PC-9 (cell line): ENCODE measurements at regions not wholly inside any gene's neighbourhood (a gene's known extent, or its start where the extent isn't known, plus 50 kb on each side); places are given as distances from the start of the nearest gene placed in this dataset.

Experiments used
- BruUV-seq: library from RNA; stranded (reverse); fragments of 400-500 nt; replicated peaks from 2 replicates; lab custom pipeline; 2021; lab: Mats Ljungman, UMichigan
- CTCF ChIA-PET: fragments of 300-600 bp; sonication (Branson Sonifier 250); formaldehyde crosslinking; loops from one replicate; lab custom pipeline; 2022; ENCODE audit warnings: antibody characterized with exemption; lab: Charles Lee
- POLR2A ChIA-PET: fragments of 300-600 bp; sonication (Branson Sonifier 250); formaldehyde crosslinking; loops from one replicate; lab custom pipeline; 2022; ENCODE audit warnings: antibody characterized with exemption; ENCODE audit not compliant: unreplicated experiment; lab: Charles Lee
- DNase-seq, 2 experiments: peaks; one replicate each; pipeline versions ENCODE4 v3.0.0 to v3.0.0-alpha.2; 2015 to 2022; ENCODE audit warnings: mixed read lengths in 1 of 2
- H2AFZ ChIP-seq: fragments of 200-600 bp; sonication (generic); 2 replicates; pipeline ENCODE4 v1.8.1; 2017; ENCODE audit warnings: antibody characterized with exemption
- H3F3A ChIP-seq: fragments of 200-600 bp; sonication (generic); 2 replicates; pipeline ENCODE4 v1.8.1; 2017; ENCODE audit warnings: antibody characterized with exemption, mild to moderate bottlenecking, low read depth; ENCODE audit not compliant: insufficient read depth
- H3K27ac ChIP-seq: fragments of 200-600 bp; sonication (generic); 2 replicates; pipeline ENCODE4 v1.6.1; 2016; ENCODE audit warnings: mixed run types
- H3K27me3 ChIP-seq: fragments of 200-600 bp; sonication (generic); 2 replicates; pipeline ENCODE4 v1.6.1; 2016; ENCODE audit warnings: low read depth, mixed run types; ENCODE audit not compliant: insufficient read depth
- H3K36me3 ChIP-seq: fragments of 200-600 bp; sonication (generic); 2 replicates; pipeline ENCODE4 v1.6.1; 2016; ENCODE audit warnings: low read depth, mixed run types
- H3K4me1 ChIP-seq: fragments of 200-600 bp; sonication (generic); replicated peaks from 2 replicates; pipeline ENCODE4 v1.6.1; 2016; ENCODE audit warnings: mixed run types; ENCODE audit not compliant: insufficient read depth
- H3K4me2 ChIP-seq: fragments of 200-600 bp; sonication (generic); 2 replicates; pipeline ENCODE4 v1.6.1; 2017; ENCODE audit warnings: mixed run types
- H3K4me3 ChIP-seq: fragments of 200-600 bp; sonication (generic); 2 replicates; pipeline ENCODE4 v1.6.1; 2016; ENCODE audit warnings: mixed run types
- H3K79me2 ChIP-seq: fragments of 200-600 bp; sonication (generic); 2 replicates; pipeline ENCODE4 v1.6.1; 2017; ENCODE audit warnings: low read depth, mixed run types
- H3K9me2 ChIP-seq: fragments of 200-600 bp; sonication (generic); 2 replicates; pipeline ENCODE4 v1.8.1; 2017; ENCODE audit warnings: mild to moderate bottlenecking; ENCODE audit not compliant: insufficient read depth
- H3K9me3 ChIP-seq: fragments of 200-600 bp; sonication (generic); 2 replicates; pipeline ENCODE4 v1.8.1; 2016; ENCODE audit warnings: low read depth; ENCODE audit not compliant: insufficient read depth
- H4K20me1 ChIP-seq: fragments of 200-600 bp; sonication (generic); 2 replicates; pipeline ENCODE4 v1.8.1; 2017; ENCODE audit not compliant: insufficient read depth
- CTCF ChIP-seq: fragments of 200-600 bp; sonication (generic); conservative IDR thresholded peaks from 2 replicates; pipeline ENCODE4 v1.6.1; 2017; ENCODE audit warnings: mixed run types, antibody characterized with exemption, mild to moderate bottlenecking, moderate library complexity
- EZH2 ChIP-seq: fragments of 200-600 bp; sonication (generic); IDR thresholded peaks from 2 replicates; pipeline ENCODE4 v1.8.0; 2017; ENCODE audit warnings: antibody characterized with exemption, low read depth
- intact Hi-C: fragments of 100-400 bp; cut with micrococcal nuclease; formaldehyde crosslinking; loops from one replicate; pipeline ENCODE4 v1.10.0; 2022; ENCODE audit not compliant: unreplicated experiment

GRCh38 chr6:9020001-9020400 is 584.7 kb upstream of the SLC35B3 start:
- no peak overlapping the region for H3K4me3 ChIP-seq
- no peak overlapping the region for H2AFZ ChIP-seq
- H3K27me3 ChIP-seq: no peaks in the 10 kb centered on the region
- no peaks in the 10 kb centered on the region for H3K79me2 ChIP-seq
- no peak for DNase-seq
- H3F3A ChIP-seq: no peaks in the 10 kb centered on the region
- no peak overlapping the region for H3K4me2 ChIP-seq
- ChIA-PET CTCF (interaction anchor here (0.7 kb wide), 1 partner anchor 20 kb away, joined by 3 read pairs; no protein-coding TSS in a partner anchor), POLR2A (no interaction called here)
- intact Hi-C loops: no loop called here
- no peaks in the 10 kb centered on the region for H3K36me3 ChIP-seq
- no peak overlapping the region for H3K27ac ChIP-seq
- H3K9me3 ChIP-seq: no peaks in the 10 kb centered on the region
- H4K20me1 ChIP-seq: no peaks in the 10 kb centered on the region
- no peak for TF ChIP-seq EZH2
- no peak for TF ChIP-seq CTCF
- H3K4me1 ChIP-seq: no peaks in the 10 kb centered on the region
- BruUV-seq: no TSS peak
- H3K9me2 ChIP-seq: no peaks in the 10 kb centered on the region

- Histone ChIP-seq H3K4me2 (no peak overlapping the region), H3K27ac (no peak overlapping the region), H3K4me1 (no peaks in the 10 kb centered on the region), H3F3A (no peaks in the 10 kb centered on the region), H2AFZ (no peak overlapping the region), H4K20me1 (no peaks in the 10 kb centered on the region), H3K9me2 (no peaks in the 10 kb centered on the region), H3K27me3 (no peaks in the 10 kb centered on the region), H3K9me3 (no peaks in the 10 kb centered on the region), H3K36me3 (no peaks in the 10 kb centered on the region), H3K79me2 (no peaks in the 10 kb centered on the region), H3K4me3 (no peak overlapping the region)
- TF ChIP-seq EZH2 (no peak), CTCF (no peak)
- intact Hi-C loops: no loop called here
- ChIA-PET CTCF (no interaction called here), POLR2A (interaction anchor here (0.5 kb wide), 1 partner anchor 1696 kb away, joined by 3 read pairs; no protein-coding TSS in a partner anchor)
- BruUV-seq: no TSS peak
- DNase-seq: no peak
Observed at GRCh38 chr6:9009931-9010330, 574.6 kb upstream of the SLC35B3 start.

- Histone ChIP-seq H3K9me3 (no peaks in the 10 kb centered on the region), H3K36me3 (no peaks in the 10 kb centered on the region), H3K9me2 (no peaks in the 10 kb centered on the region), H3F3A (no peaks in the 10 kb centered on the region), H3K27me3 (no peaks in the 10 kb centered on the region), H3K27ac (no peak overlapping the region), H3K4me1 (no peaks in the 10 kb centered on the region), H3K4me3 (no peak overlapping the region), H3K4me2 (no peak overlapping the region), H2AFZ (no peak overlapping the region), H4K20me1 (no peaks in the 10 kb centered on the region), H3K79me2 (no peaks in the 10 kb centered on the region)
- no TSS peak for BruUV-seq
- no peak for DNase-seq
- ChIA-PET CTCF (no interaction called here), POLR2A (no interaction called here)
- intact Hi-C loops: no loop called here
- TF ChIP-seq CTCF (no peak), EZH2 (no peak)
Observed at GRCh38 chr6:9007027-9007426, 571.7 kb upstream of the SLC35B3 start.
